GM12873 (cell line): ENCODE measurements at regions not wholly inside any gene's neighbourhood (a gene's known extent, or its start where the extent isn't known, plus 50 kb on each side); places are given as distances from the start of the nearest gene placed in this dataset.

Experiments
- CTCF ChIP-seq: IDR thresholded peaks from 2 replicates; pipeline ENCODE4 v1.5.1; 2012; ENCODE audit warnings: low read depth, mild to moderate bottlenecking, moderate library complexity, low read length, control low read depth; ENCODE audit not compliant: insufficient read depth; ENCODE audit errors: missing control alignments

GRCh38 chr10:78715435-78715834 is 353.3 kb upstream of the ZMIZ1 start:
- TF ChIP-seq CTCF = no peak

- no peak for TF ChIP-seq CTCF
These were observed 352.6 kb upstream of the ZMIZ1 start for GRCh38 chr10:78716043-78716660.

- TF ChIP-seq CTCF = no peak
These were observed 351.6 kb upstream of the ZMIZ1 start for GRCh38 chr10:78717200-78717599.

DNA sequence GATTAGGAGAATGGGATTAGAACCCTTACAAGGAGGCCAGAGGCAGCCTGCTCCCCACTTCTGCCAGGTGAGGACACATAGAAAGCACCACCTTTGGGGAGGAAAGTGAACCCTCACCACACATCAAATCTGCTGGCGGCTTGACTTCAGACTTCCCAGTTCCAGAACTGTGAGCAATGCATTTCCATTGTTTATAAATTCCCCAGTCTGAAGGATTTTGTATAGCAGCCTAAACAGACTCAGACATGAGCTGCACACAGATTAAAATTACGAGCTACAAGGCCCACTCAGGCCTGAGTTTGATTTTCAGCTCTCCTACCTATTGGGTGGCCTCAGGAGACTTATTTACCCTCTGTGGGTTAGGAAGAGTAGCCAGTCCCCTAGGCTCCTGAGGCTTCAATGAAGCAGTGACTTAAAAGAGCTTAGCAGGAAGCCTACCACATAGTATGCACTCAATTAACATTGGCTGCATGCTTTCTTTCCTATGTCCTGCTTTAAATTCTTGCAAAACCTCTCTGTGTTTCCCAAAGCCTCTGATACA is 350.7 kb upstream of the ZMIZ1 start:
- no peak for TF ChIP-seq CTCF

DNA sequence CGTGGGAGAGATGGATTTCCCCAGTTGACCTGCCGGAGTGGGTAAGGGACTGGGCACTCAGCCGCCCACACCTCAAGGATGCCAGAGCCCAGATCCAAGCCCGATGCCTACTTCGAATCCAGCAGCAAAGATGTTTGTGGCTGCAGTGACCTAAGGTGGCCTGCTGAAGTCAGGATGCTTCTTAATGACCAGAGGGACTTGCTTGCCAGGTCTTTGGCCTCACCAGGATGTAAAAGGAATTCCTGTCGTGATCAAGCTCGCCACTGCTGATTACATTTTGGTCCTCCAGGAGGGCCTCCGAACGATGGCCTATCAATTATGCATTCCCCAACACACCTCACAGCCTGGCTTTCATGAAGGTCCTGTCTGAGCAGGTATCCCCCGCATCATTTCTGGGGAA is 349.5 kb upstream of the ZMIZ1 start:
- no peak for TF ChIP-seq CTCF

GRCh38 chr10:78720091-78720490 is 348.7 kb upstream of the ZMIZ1 start:
- no peak for TF ChIP-seq CTCF

GRCh38 chr10:78721231-78721630 is 347.5 kb upstream of the ZMIZ1 start:
- no peak for TF ChIP-seq CTCF
